HG02943 (cell line): ENCODE measurements at regions not wholly inside any gene's neighbourhood (a gene's known extent, or its start where the extent isn't known, plus 50 kb on each side); places are given as distances from the start of the nearest gene placed in this dataset.

Source experiments
- ATAC-seq: cut with Tn5 transposase; IDR thresholded peaks from one replicate; pipeline ENCODE4 v1.9.1; 2021; ENCODE audit warnings: mild to moderate bottlenecking, low read depth, moderate library complexity; ENCODE audit not compliant: unreplicated experiment

- no peak for ATAC-seq
These were observed 258.1 kb upstream of the VCX3A start for GRCh38 chrX:6793000-6793399.

GRCh38 chrX:6783912-6784311 lies 249.0 kb upstream of the VCX3A start:
- no peak for ATAC-seq

GRCh38 chrX:6782831-6783230 lies 247.9 kb upstream of the VCX3A start:
- ATAC-seq = no peak

- no peak for ATAC-seq
These were observed 243.9 kb upstream of the VCX3A start for GRCh38 chrX:6778544-6779503.

- ATAC-seq = no peak
These were observed 242.5 kb upstream of the VCX3A start for GRCh38 chrX:6777238-6778002.

GRCh38 chrX:6770936-6771335 lies 236.0 kb upstream of the VCX3A start:
- ATAC-seq = no peak

GRCh38 chrX:6768881-6769280 lies 234.0 kb upstream of the VCX3A start:
- ATAC-seq = no peak

GRCh38 chrX:6761251-6761650 lies 226.3 kb upstream of the VCX3A start:
- no peak for ATAC-seq

- no peak for ATAC-seq
These were observed 224.9 kb upstream of the VCX3A start for GRCh38 chrX:6759655-6760375.

- ATAC-seq = no peak
These were observed 223.3 kb upstream of the VCX3A start for GRCh38 chrX:6758234-6758633.

- no peak for ATAC-seq
These were observed 222.7 kb upstream of the VCX3A start for GRCh38 chrX:6757631-6758030.

GRCh38 chrX:6748595-6748994 lies 213.7 kb upstream of the VCX3A start:
- ATAC-seq = no peak

- ATAC-seq = peak; percentile 97
These were observed 203.9 kb upstream of the VCX3A start for GRCh38 chrX:6738518-6739470.

- no peak for ATAC-seq
These were observed 200.1 kb upstream of the VCX3A start for GRCh38 chrX:6734844-6735634.

- no peak for ATAC-seq
These were observed 197.2 kb upstream of the VCX3A start for GRCh38 chrX:6732101-6732500.

- ATAC-seq = no peak
These were observed 194.7 kb upstream of the VCX3A start for GRCh38 chrX:6729626-6730025.

GRCh38 chrX:6718766-6719165 lies 183.8 kb upstream of the VCX3A start:
- no peak for ATAC-seq

GRCh38 chrX:6708676-6709380 lies 173.9 kb upstream of the VCX3A start:
- no peak for ATAC-seq
